G401 (cell line): ENCODE measurements at regions not wholly inside any gene's neighbourhood (a gene's known extent, or its start where the extent isn't known, plus 50 kb on each side); places are given as distances from the start of the nearest gene placed in this dataset.

Experiments used
- DNase-seq: peaks from one replicate; pipeline ENCODE4 v3.0.0-alpha.2; 2015; ENCODE audit warnings: low spot score
- in situ Hi-C: cut with HindIII; loops from 2 replicates; pipeline ENCODE4 v1.10.0; 2016; ENCODE audit warnings: low sequenced_read_pairs, mixed read lengths

- DNase-seq, result no peak
- in situ Hi-C loops, result no loop called here
These were observed 97.6 kb upstream of the LRRC3B start for GRCh38 chr3:26525013-26525412.

DNA sequence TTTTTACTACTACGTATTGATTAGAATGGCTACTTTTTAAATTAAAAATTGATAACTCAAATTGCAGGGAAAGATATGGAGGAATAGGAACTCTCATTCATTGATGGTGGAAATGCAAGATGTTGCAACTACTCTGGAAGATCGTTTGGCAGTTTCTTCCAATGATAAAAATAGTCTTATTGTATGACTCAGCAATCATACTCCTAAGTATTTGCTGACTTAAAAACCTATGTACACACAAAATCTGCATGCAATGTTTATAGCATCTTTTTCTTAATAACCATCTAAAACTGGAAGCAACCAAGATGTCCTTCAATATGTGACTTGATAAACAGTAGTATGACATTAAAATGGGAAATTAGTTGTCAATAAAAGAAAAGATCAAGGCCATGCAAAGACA lies 87.4 kb upstream of the LRRC3B start:
- in situ Hi-C loops, result no loop called here
- DNase-seq, result no peak

DNA sequence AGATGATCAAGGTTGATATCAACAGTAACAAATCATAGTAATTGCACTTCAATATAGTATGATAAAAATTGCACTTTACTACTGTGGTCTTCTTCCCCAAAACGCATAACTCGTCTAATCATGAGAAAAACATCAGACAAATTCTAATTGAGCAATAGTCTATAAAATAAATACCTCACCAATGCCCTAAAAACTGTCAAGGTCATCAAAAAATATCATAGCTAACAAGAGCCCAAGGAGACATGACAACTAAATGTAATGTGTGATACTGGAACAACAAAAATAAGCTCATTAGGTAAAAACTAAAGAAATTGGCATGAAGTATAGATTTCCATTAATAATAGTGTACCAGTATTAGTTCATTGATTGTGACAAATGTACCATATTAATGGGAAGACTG lies 85.6 kb upstream of the LRRC3B start:
- DNase-seq, result no peak
- in situ Hi-C loops, result no loop called here

GRCh38 chr3:26550413-26550812 lies 72.2 kb upstream of the LRRC3B start:
- DNase-seq, result no peak
- in situ Hi-C loops, result no loop called here

- in situ Hi-C loops, result no loop called here
These were observed 65.9 kb upstream of the LRRC3B start for GRCh38 chr3:26556637-26557036.

DNA sequence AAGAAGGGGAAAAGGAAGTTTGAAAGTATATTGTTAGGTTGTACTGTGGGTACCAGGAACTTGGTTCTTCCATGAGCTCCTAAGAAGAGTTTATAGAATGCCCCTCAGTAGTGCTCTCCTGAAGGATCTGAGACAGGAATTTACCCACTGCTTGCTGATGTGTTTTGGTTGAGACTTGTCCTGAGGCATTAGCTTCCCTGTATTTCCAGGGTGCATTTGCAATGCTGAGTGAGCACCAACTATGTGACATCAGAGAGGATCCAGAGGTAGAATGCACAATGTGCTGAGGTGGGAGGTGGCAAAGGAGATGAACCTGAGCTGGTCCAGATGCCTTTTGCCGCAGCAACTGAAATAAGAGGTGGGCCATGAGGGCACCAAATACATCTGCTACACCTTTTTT lies 64.3 kb upstream of the LRRC3B start:
- DNase-seq, result no peak
- in situ Hi-C loops, result no loop called here

More at GRCh38 chr3:26556637-26557036, 65.9 kb upstream of the LRRC3B start:
- no peak for DNase-seq

DNA sequence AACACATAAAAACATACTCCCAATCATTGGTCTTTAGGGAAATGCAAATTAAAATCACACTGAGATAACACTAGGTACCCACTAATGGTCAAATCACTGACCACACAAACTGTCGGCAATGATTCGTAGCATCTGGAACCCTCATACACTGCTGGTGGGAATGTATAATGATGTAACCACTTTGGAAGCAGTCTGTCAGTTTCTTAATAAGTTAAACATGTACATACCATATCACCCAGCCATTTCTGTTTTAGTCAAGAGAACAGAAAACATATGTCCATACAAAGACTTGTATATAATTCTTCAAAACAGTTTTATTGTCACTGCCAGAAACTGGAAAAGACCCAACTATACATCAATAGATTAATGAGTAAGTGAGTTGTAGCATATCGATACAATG lies 63.3 kb upstream of the LRRC3B start:
- DNase-seq, result no peak
- in situ Hi-C loops, result no loop called here

DNA sequence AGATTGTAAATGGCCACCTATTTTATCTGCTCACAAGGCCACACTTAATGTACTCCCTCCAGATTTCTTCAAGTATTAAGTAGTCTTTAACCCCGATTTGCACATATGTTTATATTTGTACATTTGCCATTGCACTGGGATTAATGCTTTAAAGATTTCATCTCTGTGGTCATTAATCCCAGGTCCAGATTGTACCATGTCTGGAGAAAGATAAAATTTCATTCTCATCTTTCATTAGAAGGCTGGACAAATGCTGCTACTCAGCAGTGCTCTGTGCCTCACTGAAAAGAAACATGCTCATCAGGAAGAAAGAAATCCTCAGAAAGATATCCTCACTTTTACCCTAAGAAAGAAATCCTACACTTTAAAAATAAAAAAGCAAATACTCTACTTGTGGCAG lies 62.5 kb upstream of the LRRC3B start:
- in situ Hi-C loops, result no loop called here
- no peak for DNase-seq

GRCh38 chr3:26562021-26562768 lies 60.4 kb upstream of the LRRC3B start:
- in situ Hi-C loops, result no loop called here
- DNase-seq, result no peak
